ENCODE measurements at regions not wholly inside any gene's neighbourhood (a gene's known extent, or its start where the extent isn't known, plus 50 kb on each side); places are given as distances from the start of the nearest gene placed in this dataset.

- Histone ChIP-seq H3K18ac (ENCODE audit: low read depth in 1 of 2, low read length in 2 of 2) (no peak overlapping the region), H2BK5ac (ENCODE audit: low read depth, low read length, poor library complexity, severe bottlenecking) (no peak overlapping the region), H3K9ac (ENCODE audit: low read length) (no peak overlapping the region), H3K4me3 (ENCODE audit: insufficient read depth in 1 of 2, low read depth in 1 of 2, low read length in 2 of 2) (no peak overlapping the region), H4K91ac (ENCODE audit: low read length) (no peak overlapping the region), H3K4ac (ENCODE audit: low read depth in 1 of 2, low read length in 2 of 2) (no peak overlapping the region), H2BK120ac (ENCODE audit: low read depth, low read length) (no peak overlapping the region), H3K9me3 (ENCODE audit: control insufficient read depth, low read length) (no peaks in the 10 kb centered on the region), H2AFZ (ENCODE audit: low read depth, low read length) (no peak overlapping the region), H3K23ac (ENCODE audit: low read length in 2 of 2) (no peak overlapping the region), H2AK5ac (ENCODE audit: low read length, severe bottlenecking) (no peak overlapping the region), H3K27me3 (ENCODE audit: control insufficient read depth in 1 of 2, insufficient read depth in 1 of 2, low read length in 2 of 2) (no peaks in the 10 kb centered on the region), H4K8ac (ENCODE audit: low read length) (no peak overlapping the region), H3K36me3 (ENCODE audit: control insufficient read depth in 1 of 2, insufficient read depth in 2 of 2, low read depth in 1 of 2, low read length in 2 of 2) (no peaks in the 10 kb centered on the region), H3K14ac (ENCODE audit: low read length in 2 of 2) (no peak overlapping the region), H3K27ac (ENCODE audit: low read length, poor library complexity, severe bottlenecking) (no peak overlapping the region), H3K79me1 (replicated peaks; ENCODE audit: low read length, poor library complexity, severe bottlenecking) (no peaks in the 10 kb centered on the region), H3K4me2 (ENCODE audit: low read length, poor library complexity, severe bottlenecking) (no peak overlapping the region), H3K4me1 (ENCODE audit: control insufficient read depth, insufficient read depth, low read depth, low read length) (no peaks in the 10 kb centered on the region), H2BK12ac (ENCODE audit: low read length in 2 of 2) (no peak overlapping the region), H2BK15ac (ENCODE audit: low read depth, poor library complexity, severe bottlenecking) (no peak overlapping the region)
- no peak for DNase-seq
- 93% methylated on average over 2 of the region's 3 CpGs for WGBS
Observed at GRCh38 chr14:84410344-84410743, 1119.6 kb upstream of the FLRT2 start.

GRCh38 chr14:84420221-84420620 lies 1109.7 kb upstream of the FLRT2 start:
- no peak overlapping the region for H3K18ac ChIP-seq (ENCODE audit: low read depth in 1 of 2, low read length in 2 of 2)
- no peak overlapping the region for H3K4me2 ChIP-seq (ENCODE audit: low read length, poor library complexity, severe bottlenecking)
- H2BK5ac ChIP-seq (ENCODE audit: low read depth, low read length, poor library complexity, severe bottlenecking) = no peak overlapping the region
- no peak overlapping the region for H4K91ac ChIP-seq (ENCODE audit: low read length)
- no peak overlapping the region for H3K23ac ChIP-seq (ENCODE audit: low read length in 2 of 2)
- peaks cover 14% of the 10 kb centered on the region for H3K9me3 ChIP-seq (ENCODE audit: control insufficient read depth, low read length)
- H3K4ac ChIP-seq (ENCODE audit: low read depth in 1 of 2, low read length in 2 of 2) = no peak overlapping the region
- no peak overlapping the region for H3K9ac ChIP-seq (ENCODE audit: low read length)
- no CpG with 5 or more reads among the region's 2 CpGs for WGBS
- peak; percentile 2 for DNase-seq
- H3K36me3 ChIP-seq (ENCODE audit: control insufficient read depth in 1 of 2, insufficient read depth in 2 of 2, low read depth in 1 of 2, low read length in 2 of 2) = no peaks in the 10 kb centered on the region
- no peak overlapping the region for H2BK12ac ChIP-seq (ENCODE audit: low read length in 2 of 2)
- no peak overlapping the region for H2BK120ac ChIP-seq (ENCODE audit: low read depth, low read length)
- no peak overlapping the region for H2AK5ac ChIP-seq (ENCODE audit: low read length, severe bottlenecking)
- H3K4me1 ChIP-seq (ENCODE audit: control insufficient read depth, insufficient read depth, low read depth, low read length) = no peaks in the 10 kb centered on the region
- H4K8ac ChIP-seq (ENCODE audit: low read length) = no peak overlapping the region
- H3K27me3 ChIP-seq (ENCODE audit: control insufficient read depth in 1 of 2, insufficient read depth in 1 of 2, low read length in 2 of 2) = no peaks in the 10 kb centered on the region
- H3K79me1 ChIP-seq (replicated peaks; ENCODE audit: low read length, poor library complexity, severe bottlenecking) = no peaks in the 10 kb centered on the region
- H2BK15ac ChIP-seq (ENCODE audit: low read depth, poor library complexity, severe bottlenecking) = no peak overlapping the region
- no peak overlapping the region for H3K14ac ChIP-seq (ENCODE audit: low read length in 2 of 2)
- H3K4me3 ChIP-seq (ENCODE audit: insufficient read depth in 1 of 2, low read depth in 1 of 2, low read length in 2 of 2) = no peak overlapping the region
- H3K27ac ChIP-seq (ENCODE audit: low read length, poor library complexity, severe bottlenecking) = no peak overlapping the region
- no peak overlapping the region for H2AFZ ChIP-seq (ENCODE audit: low read depth, low read length)

- Histone ChIP-seq H3K14ac (ENCODE audit: low read length in 2 of 2) (no peak overlapping the region), H3K4me1 (ENCODE audit: control insufficient read depth, insufficient read depth, low read depth, low read length) (no peaks in the 10 kb centered on the region), H2BK12ac (ENCODE audit: low read length in 2 of 2) (no peak overlapping the region), H3K27me3 (ENCODE audit: control insufficient read depth in 1 of 2, insufficient read depth in 1 of 2, low read length in 2 of 2) (no peaks in the 10 kb centered on the region), H3K4me2 (ENCODE audit: low read length, poor library complexity, severe bottlenecking) (no peak overlapping the region), H2BK120ac (ENCODE audit: low read depth, low read length) (no peak overlapping the region), H2AK5ac (ENCODE audit: low read length, severe bottlenecking) (no peak overlapping the region), H3K18ac (ENCODE audit: low read depth in 1 of 2, low read length in 2 of 2) (no peak overlapping the region), H3K4me3 (ENCODE audit: insufficient read depth in 1 of 2, low read depth in 1 of 2, low read length in 2 of 2) (no peak overlapping the region), H3K27ac (ENCODE audit: low read length, poor library complexity, severe bottlenecking) (no peak overlapping the region), H4K91ac (ENCODE audit: low read length) (no peak overlapping the region), H3K23ac (ENCODE audit: low read length in 2 of 2) (no peak overlapping the region), H2AFZ (ENCODE audit: low read depth, low read length) (no peak overlapping the region), H4K8ac (ENCODE audit: low read length) (no peak overlapping the region), H3K79me1 (replicated peaks; ENCODE audit: low read length, poor library complexity, severe bottlenecking) (no peaks in the 10 kb centered on the region), H3K9ac (ENCODE audit: low read length) (no peak overlapping the region), H3K4ac (ENCODE audit: low read depth in 1 of 2, low read length in 2 of 2) (no peak overlapping the region), H2BK5ac (ENCODE audit: low read depth, low read length, poor library complexity, severe bottlenecking) (no peak overlapping the region), H3K9me3 (ENCODE audit: control insufficient read depth, low read length) (peaks cover 14% of the 10 kb centered on the region), H2BK15ac (ENCODE audit: low read depth, poor library complexity, severe bottlenecking) (no peak overlapping the region), H3K36me3 (ENCODE audit: control insufficient read depth in 1 of 2, insufficient read depth in 2 of 2, low read depth in 1 of 2, low read length in 2 of 2) (no peaks in the 10 kb centered on the region)
- DNase-seq = peak; percentile 4
Observed at GRCh38 chr14:84421621-84422020, 1108.3 kb upstream of the FLRT2 start.

DNA sequence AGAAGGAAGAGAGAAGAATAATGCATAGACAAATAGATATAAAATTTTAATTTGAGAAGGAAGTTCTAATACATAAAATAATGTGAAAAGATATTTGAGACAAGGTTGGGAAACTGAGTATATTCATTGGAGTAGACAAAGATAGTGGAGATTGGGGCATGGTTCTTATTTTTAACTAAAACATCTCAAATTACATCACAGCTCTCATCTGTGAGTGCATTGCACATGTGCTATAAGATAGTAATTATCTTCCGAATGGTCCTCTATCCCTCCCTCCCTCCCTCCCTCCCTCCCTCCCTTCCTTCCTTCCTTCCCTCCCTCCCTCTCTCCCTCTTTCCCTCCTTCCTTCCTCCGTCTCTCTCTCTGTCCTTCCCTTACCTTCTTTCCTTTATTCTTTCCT lies 1104.0 kb upstream of the FLRT2 start:
- Histone ChIP-seq H3K79me1 (replicated peaks; ENCODE audit: low read length, poor library complexity, severe bottlenecking) (no peaks in the 10 kb centered on the region), H2AK5ac (ENCODE audit: low read length, severe bottlenecking) (no peak overlapping the region), H4K8ac (ENCODE audit: low read length) (no peak overlapping the region), H3K36me3 (ENCODE audit: control insufficient read depth in 1 of 2, insufficient read depth in 2 of 2, low read depth in 1 of 2, low read length in 2 of 2) (no peaks in the 10 kb centered on the region), H2BK120ac (ENCODE audit: low read depth, low read length) (no peak overlapping the region), H3K9ac (ENCODE audit: low read length) (no peak overlapping the region), H2BK5ac (ENCODE audit: low read depth, low read length, poor library complexity, severe bottlenecking) (no peak overlapping the region), H4K91ac (ENCODE audit: low read length) (no peak overlapping the region), H3K23ac (ENCODE audit: low read length in 2 of 2) (no peak overlapping the region), H3K14ac (ENCODE audit: low read length in 2 of 2) (no peak overlapping the region), H2AFZ (ENCODE audit: low read depth, low read length) (no peak overlapping the region), H3K4me1 (ENCODE audit: control insufficient read depth, insufficient read depth, low read depth, low read length) (no peaks in the 10 kb centered on the region), H3K9me3 (ENCODE audit: control insufficient read depth, low read length) (no peaks in the 10 kb centered on the region), H3K4me2 (ENCODE audit: low read length, poor library complexity, severe bottlenecking) (no peak overlapping the region), H3K18ac (ENCODE audit: low read depth in 1 of 2, low read length in 2 of 2) (no peak overlapping the region), H3K4me3 (ENCODE audit: insufficient read depth in 1 of 2, low read depth in 1 of 2, low read length in 2 of 2) (no peak overlapping the region), H3K4ac (ENCODE audit: low read depth in 1 of 2, low read length in 2 of 2) (no peak overlapping the region), H2BK15ac (ENCODE audit: low read depth, poor library complexity, severe bottlenecking) (no peak overlapping the region), H2BK12ac (ENCODE audit: low read length in 2 of 2) (no peak overlapping the region), H3K27ac (ENCODE audit: low read length, poor library complexity, severe bottlenecking) (no peak overlapping the region), H3K27me3 (ENCODE audit: control insufficient read depth in 1 of 2, insufficient read depth in 1 of 2, low read length in 2 of 2) (no peaks in the 10 kb centered on the region)
- no peak for DNase-seq
- 100% methylated on average over 1 of the region's 2 CpGs for WGBS
